ENCODE measurements at regions not wholly inside any gene's neighbourhood (a gene's known extent, or its start where the extent isn't known, plus 50 kb on each side); places are given as distances from the start of the nearest gene placed in this dataset.
"Not testable (repeated sequence)": the region's sequence is repeated elsewhere in the genome, so short reads cannot be mapped to it uniquely, and the experiment has no call there.

DNA sequence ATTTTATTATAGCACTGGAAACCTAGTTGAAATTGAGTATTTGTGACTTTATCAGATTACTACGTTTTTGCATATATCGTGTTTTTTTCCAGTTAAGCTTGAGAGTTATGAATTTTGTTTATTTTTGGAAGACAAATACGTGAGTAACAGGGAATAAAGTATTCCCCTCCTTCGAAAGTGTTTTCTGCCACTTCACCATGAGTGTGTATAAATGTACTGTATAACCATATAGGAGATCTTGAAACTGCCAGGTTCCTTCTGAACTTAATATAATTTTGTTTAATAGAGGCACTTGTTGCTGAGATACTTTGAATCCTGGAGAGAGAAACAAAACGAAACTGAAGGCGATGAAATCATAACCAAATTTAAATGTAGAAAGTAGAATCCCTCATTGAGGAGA, 1004.4 kb upstream of the ZEB2 start:
- DNase-seq, result no peak

DNA sequence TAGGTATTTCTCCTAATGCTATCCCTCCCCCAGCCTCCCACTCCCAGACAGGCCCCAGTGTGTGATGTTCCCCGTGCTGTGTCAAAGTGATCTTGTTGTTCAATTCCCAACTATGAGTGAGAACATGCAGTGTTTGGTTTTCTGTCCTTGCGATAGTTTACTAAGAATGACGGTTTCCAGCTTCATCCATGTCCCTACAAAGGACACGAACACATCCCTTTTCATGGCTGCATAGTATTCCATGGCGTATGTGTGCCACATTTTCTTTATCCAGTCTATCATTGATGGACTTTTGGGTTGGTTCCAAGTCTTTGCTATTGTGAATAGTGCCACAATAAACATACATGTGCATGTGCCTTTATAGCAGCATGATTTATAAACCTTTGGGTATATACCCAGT, 999.3 kb upstream of the ZEB2 start:
- DNase-seq, result not testable (repeated sequence)

DNA sequence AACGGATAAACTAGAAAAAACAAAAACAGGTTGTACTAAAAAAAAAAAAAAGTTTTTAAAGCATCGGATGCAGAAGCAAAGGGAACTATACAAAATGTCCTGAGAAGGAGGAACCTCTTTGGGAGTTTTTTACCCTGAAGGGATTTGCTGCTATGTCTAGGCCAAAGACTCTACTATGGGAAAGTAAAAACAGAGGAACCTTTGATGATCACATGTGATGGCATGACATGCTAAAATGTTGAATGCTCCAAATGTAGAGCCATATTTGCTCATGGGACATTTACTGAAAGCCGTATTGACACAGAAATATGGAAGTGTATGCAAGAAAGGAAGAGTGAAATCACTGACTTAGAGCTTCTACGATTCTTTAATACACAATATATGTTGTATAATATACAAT, 992.0 kb upstream of the ZEB2 start:
- DNase-seq, result no peak

DNA sequence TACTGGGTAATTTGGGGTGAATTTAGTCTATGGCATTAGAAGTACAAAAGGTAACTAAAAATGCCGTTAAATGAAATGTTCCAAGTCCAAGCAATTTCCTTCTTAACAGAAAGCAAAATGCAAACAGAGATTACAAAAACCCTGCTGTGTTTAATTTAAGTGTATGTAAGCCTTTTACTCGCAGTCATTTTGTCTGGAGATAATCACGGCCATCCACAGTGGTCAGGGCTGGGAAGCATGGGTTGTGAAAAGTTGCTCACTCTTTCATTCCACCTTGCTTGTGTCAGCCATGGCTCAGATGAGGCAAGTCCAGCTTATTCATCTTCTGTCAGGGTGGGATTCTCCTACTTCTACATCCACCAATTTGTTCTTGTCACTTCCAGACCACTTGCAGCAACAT, 983.6 kb upstream of the ZEB2 start:
- no peak for DNase-seq

DNA sequence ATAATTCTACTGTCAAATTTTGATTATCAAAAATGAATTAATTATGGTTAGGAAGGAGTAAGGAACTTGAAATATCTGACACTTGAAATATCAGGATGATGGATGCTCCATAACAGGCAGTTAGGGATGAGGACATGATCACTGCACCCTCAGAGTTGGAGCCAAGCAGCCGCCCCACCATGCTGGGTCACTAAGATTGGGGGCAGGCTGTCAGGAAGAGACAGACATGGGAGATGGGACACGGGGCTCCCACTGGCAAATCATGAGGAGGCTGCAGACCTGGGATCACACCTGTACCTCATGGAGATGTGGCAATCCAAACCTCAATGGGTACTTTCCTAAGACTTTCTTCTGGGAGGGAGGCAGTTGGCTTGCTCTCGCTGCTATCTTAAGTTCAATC, 982.0 kb upstream of the ZEB2 start:
- no peak for DNase-seq

GRCh38 chr2:145495590-145495989, 975.7 kb upstream of the ZEB2 start:
- DNase-seq, result no peak

DNA sequence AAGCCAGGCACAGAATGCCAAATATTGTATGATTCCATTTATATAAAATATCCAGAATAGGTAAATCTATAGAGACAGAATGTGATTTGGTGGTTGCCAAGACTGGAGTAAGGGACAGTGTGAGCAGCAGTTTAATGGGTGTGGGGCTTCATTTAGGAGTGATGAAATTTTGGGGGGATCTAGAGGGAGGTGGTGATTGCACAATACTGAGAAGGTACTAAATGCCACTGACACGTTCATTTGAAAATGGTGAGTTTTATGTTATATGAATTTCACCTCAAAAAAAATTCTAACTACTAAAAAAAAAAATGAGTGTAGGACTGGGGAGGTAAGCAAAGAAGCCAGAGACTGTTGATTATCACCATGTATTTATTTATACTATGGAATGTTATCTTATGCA, 974.5 kb upstream of the ZEB2 start:
- no peak for DNase-seq

DNA sequence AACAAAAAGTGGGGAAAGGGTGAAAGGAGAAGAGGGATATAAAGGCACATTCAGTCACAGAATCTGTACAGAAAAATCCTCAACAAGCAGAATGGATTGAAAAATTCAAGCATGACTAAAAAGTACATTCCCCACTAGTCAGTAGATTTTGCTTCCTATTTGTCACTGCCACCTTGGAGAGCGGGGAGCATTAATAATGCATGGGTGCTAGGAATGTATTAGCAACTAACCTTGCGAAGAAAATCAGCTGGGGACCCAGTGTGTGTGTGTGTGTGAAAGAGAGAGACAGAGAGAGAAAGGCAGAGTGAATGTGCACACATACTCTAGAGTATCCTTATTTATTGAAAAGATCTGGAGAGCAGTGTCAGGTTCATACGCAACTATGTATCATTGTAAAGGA, 968.7 kb upstream of the ZEB2 start:
- DNase-seq, result no peak

- no peak for DNase-seq
Measured at GRCh38 chr2:145484448-145485097, 964.7 kb upstream of the ZEB2 start.

DNA sequence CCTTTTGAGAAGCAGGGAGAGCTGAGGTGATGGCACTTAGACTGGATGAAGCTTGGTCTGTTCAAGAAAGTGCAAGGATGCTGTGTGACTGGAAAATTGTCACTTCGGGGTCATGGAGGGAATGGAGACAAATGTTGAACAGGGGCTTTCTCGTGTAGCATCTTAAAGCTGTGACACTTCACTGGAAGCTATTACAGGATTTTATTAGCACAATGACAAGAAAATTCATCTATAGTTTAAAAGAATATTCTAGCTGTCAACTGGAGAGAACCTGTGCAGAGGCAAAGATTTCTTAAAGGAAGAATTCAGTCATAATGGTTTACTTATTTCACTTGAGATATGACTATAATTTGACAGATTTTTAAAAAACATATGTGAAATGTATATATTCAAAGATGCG, 963.9 kb upstream of the ZEB2 start:
- DNase-seq, result no peak

DNA sequence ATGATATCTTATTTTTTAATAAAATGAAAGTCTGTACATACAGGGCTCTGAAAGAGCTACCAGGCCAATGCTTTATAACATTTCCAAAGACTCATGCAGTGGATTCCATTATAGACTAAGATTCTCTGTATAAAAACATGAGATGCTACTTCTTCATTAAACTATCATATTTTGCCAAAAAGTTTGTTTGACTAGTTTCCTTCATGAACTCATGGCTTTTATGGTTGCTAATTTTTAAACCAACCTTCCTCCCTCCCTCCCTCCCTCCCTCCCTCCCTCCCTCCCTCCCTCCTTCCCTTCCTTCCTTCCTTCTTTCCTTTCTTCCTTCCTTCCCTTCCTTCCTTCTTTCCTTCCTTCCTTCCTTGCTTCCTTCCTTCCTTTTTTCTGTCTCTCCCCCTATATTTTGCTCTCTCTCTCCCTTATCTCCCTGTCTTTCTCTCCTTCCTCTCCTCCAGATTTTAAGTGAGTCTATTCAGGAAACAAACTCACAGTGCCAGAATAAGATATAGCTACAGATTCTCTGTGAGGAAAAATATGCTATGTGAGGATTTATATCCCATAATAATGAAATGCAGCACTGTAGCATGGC, 961.5 kb upstream of the ZEB2 start:
- DNase-seq, result no peak

- no peak for DNase-seq
Measured at GRCh38 chr2:145464866-145465265, 944.9 kb upstream of the ZEB2 start.

DNA sequence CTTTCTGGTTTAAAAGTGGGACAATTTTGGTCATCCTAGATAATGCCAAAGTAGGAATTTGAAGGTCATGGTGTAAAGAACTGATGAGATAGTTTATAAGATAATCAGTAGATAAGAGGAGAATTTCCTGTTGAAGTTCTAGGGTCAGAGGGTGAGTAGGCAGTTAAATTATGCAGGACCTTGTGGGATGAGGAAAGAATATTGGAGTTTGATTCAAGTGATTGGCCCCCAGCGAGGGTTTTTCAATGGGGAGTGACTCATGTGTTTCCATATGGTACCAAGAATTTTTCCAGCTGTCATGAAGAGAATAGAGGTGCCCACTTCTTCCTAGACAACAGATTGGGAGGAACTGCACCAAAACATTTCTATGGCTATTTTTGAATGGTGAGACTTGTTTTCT, 940.2 kb upstream of the ZEB2 start:
- no peak for DNase-seq

- DNase-seq, result no peak
Measured at GRCh38 chr2:145431181-145431951, 911.4 kb upstream of the ZEB2 start.

GRCh38 chr2:145423809-145424208, 903.9 kb upstream of the ZEB2 start:
- DNase-seq, result no peak

DNA sequence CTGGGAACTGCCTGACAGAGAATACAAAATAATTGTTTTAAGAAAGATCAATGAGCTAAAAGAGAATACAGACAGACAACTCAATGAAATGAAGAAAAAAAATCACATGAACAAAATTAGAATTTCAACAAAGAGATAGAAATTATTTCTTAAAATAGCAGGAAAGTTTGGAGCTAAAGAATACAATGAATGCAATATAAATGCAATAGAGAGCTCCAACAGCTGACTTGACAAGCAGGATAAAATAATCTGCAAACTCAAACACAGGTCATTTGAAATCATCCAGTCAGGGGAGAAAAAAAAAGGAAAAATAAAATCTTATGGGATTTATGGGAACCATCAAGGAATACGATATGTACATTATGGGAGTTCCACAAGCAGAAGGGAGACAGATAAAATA, 902.7 kb upstream of the ZEB2 start:
- DNase-seq, result no peak

DNA sequence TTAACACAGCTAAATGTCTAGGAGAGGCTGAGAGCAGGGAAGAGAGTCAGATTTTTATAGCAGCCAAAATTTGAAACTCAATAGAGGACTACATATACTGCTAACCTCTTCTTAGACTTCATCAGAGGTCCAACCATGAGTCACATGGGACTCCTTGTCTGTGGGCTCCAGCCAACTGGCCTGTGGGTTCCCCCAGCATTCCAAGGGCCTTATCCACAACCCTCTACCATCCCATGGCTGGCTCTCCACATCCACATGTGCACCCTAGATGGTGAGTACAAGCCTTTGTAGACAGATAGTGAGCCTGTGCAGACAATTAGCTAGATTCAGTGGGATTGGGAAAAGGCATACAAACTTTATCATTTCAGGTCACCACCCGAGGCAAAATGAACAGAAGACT, 901.9 kb upstream of the ZEB2 start:
- no peak for DNase-seq

DNA sequence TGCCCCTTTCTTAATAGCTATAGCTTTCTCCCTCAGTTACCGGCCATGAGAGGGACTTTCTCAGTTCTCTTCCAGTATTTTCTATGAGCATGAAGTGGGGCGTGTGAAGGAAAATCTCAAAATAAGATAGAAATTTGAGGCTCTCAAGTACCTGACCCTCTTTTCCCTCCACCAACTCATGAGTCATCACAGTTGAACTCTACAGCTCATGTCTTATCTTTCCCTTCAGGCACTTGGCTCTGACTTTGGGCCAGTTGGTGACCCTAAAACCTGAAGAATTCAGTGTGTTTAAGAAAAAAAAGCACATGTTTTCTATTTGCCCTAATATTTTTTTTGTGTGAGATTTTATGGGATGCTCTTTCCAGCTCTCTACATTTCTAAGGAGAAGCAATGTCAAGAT, 896.7 kb upstream of the ZEB2 start:
- no peak for DNase-seq

DNA sequence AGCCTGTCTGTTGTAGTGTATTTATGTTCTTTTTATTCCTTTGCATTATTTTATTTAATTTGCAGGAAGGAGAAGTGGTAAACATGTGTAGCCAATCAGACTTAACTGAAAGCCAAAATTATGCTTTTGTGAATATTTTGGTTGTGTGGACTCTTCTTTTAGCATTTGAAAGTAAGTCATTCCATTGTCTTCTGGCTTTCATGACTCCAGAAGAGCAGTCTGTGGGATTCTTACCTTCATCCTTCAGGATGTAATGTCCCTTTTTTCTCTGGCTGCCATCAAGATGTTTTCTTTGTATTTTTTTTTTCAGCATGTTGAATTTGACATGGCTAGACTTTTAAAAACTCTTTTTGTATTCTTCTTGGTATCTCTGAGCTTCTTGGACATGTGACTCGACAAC, 895.2 kb upstream of the ZEB2 start:
- no peak for DNase-seq

DNA sequence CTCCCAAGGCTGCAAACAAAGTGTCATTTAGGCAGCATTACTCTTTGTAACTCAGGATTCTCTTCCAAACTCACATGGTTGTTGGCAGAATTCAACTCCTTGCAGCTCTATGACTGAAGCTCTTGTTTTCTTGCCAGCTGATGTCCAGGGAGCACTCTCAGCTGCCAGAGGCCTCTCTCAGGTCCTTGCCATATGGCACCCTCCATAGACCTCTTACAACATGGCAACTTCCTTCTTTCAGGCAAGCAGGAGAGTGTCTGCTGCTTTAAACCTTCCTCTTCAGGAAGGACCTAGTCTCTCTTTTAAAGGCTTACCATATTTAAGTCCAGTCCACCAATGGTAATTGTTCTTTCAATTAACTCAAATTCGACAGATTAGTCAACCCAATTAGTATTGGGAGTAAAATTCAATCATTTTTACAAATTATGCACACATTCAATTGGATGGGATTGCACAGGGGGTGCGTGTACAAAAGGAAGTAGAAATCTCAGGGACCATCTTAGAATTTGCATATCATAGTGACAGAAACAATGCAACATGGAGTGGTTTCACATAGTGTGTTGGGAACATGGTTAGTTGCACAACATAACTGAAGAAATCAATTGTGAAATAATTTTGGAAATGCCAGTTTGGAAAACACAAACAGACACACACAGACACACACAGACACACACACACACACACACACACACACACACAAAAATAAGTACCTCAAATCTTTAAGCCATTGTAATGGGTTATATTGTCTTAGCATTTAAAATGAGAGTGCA, 893.5 kb upstream of the ZEB2 start:
- DNase-seq, result no peak

DNA sequence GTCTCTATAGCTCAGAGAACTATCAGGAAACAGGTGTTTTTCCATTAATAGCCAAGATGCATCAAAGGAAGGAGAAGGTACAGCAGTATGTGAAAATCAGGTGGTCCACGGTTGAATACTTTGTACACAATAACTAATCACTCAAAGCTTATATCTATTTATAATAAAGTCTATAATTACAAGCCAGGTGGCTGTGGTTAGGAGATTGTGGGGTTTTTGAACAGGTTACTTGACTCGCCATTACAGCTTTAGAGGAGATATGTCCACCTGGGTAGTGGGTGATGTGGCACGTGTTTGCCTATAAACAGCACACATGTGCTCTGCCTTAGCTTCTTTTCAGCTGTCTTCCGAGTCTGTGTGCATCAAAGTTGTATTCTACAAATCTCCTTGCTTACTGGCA, 892.2 kb upstream of the ZEB2 start:
- no peak for DNase-seq

DNA sequence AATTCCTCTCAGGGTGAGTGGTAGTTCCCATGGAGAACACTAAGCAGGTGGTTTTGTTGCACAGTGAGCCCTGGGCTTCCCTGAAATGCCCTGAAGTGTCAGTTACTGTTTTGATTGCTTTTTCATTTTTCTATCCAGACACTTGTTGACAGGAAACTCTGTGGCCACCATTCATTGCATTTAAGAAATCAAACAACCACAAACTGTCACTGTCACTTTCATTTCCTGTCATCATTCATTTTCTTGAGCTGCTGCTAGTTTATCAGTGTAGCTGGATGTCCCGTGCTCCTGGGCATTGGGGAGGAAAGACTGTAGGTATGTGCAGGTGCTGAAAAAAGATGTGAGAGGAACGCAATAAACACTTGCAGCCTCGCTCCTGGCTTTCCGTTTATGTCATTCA, 891.6 kb upstream of the ZEB2 start:
- no peak for DNase-seq

DNA sequence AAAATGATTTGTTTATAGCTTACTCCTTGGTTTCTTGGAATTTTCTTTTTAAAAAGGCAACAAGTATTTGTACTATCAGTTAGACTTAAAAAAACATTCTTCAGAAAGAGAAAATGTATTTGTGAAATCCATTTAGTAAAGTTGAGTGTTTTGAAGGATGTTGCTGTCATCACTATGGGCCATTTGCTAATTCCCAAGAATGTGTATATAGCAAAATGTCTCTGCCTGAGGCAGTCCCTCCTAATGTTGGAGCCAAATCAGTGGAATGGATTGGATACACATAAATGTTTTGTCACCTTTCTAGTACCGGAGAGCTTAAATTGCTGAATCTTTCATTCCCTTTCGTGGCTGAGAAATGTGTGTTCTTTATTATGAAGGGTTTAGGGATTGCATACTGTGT, 890.2 kb upstream of the ZEB2 start:
- DNase-seq, result no peak

DNA sequence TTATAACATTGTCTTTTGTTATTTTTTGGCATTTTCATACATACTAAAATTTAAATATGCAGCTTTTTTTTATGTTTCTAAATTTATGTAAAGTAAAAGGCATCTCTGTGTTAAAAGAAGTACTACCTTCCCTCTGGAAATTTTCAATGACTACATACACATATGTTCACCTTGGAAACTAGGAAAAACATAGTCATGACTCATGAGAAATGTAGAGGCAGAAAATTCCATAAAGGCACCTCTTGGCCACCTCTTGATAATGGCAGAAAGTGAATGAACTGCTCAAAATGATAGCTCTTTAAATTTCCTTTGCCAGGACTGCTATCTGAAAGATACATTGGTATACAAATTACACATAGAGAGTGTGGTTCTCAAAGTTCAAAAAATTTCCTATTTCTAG, 889.1 kb upstream of the ZEB2 start:
- DNase-seq, result no peak

All from femur (tissue), 1 donor.